ENCODE measurements at regions not wholly inside any gene's neighbourhood (a gene's known extent, or its start where the extent isn't known, plus 50 kb on each side); places are given as distances from the start of the nearest gene placed in this dataset.
A peak's percentile ranks its signal among the peaks of the same experiment; 100 is the strongest.
"Not testable (repeated sequence)": the region's sequence is repeated elsewhere in the genome, so short reads cannot be mapped to it uniquely, and the experiment has no call there.

DNA sequence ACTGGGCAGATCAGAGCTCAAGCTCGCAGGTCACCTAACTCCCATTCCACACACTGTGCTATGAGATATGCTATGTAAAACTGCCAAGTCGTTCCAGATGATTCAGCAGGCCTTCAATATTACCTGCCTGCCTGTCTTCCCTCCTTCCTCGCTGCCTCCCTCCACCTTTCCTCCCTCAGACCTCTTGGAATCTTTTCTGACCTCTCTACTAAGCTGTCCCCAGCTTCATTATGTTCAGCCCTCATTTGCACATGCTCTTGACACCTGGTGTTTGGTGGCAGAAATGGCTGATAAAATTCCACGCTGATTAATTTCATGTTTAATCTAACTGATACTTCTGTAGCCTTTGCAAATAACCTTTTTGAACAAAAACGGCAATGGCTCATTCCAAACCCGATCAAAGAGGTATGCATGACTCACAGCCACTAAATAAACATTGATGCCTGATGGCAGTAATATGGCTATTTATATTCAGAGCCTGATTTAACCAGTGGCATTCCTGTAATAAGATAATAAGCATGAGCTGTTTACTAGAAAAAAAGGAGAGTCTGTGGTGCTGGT is 130.8 kb upstream of the EGLN3 start:
- DNase-seq, result no peak

DNA sequence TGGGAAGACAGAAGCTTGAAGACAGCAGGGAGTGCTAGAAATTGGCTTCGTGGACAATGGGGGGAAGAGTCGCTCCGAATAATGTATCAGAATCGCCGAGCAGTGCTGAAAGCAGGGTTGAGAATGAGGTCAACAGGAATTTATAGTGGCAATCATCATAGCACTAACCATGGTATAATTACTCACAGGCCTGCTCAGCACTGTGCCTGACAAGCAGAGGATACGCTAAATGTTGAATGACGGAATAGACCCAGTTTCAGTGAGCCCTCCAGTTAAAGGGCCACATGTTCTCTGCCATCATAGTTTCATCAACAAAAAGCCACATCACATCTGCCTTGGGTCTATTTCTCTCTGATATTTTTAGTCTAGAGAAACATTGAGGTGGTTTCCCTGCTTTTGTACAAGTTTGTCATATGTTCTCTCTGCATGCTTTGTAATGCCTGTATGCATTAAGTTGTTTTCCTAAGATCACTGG is 130.3 kb upstream of the EGLN3 start:
- no peak for DNase-seq

GRCh38 chr14:34079643-34080042 is 128.8 kb upstream of the EGLN3 start:
- DNase-seq, result not testable (repeated sequence)

DNA sequence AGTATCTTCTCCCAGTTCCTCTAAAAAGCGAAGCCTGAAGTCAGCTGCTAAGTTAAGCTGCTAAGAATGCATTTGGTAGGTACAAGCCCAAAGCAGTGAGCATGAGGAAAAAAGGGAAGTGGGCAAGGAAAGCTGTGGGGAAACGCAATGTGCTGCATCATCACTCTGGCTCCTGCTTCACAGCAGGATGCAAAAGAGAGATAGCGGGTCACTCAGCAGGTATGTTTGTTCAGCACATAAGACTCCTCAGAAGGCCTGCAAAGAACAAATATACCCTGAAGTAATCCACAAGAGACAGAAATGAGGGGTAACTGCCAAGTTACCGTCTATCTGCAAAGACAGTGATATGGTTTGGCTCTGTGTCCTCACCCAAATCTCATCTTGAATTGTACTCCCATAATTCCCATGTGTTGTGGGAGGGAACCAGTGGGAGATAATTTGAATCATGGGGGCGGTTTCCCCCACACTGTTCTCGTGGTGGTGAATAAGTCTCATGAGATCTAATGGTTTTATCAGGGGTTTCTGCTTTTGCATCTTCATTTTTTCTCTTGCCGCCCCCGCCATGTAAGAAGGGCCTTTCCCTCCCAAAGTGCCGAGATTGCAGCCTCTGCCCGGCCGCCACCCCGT is 127.4 kb upstream of the EGLN3 start:
- DNase-seq, result no peak

DNA sequence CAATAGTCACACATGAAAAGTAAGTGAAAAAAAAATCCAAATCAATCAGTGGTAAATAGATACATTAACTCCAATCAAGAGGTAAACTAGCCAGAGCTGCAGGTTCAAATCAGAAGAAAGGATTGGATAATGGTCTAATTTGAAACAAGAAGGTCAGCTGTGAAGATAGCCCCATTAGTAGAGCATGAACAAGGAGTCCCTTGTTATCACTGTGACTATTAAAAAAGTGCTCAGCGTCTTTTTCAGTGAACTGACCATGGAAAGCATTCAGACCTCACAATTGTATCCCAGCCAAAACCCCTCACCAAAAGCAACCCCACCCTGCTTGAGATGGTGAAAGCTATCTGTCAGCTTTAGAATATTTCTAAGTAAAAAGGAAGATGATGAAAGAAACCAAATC is 125.0 kb upstream of the EGLN3 start:
- no peak for DNase-seq

- DNase-seq, result no peak
Observed at GRCh38 chr14:34075042-34075744, 124.3 kb upstream of the EGLN3 start.

GRCh38 chr14:34072921-34073320 is 122.0 kb upstream of the EGLN3 start:
- no peak for DNase-seq

GRCh38 chr14:34072401-34072800 is 121.5 kb upstream of the EGLN3 start:
- no peak for DNase-seq

- DNase-seq, result no peak
Observed at GRCh38 chr14:34070917-34071407, 120.1 kb upstream of the EGLN3 start.

DNA sequence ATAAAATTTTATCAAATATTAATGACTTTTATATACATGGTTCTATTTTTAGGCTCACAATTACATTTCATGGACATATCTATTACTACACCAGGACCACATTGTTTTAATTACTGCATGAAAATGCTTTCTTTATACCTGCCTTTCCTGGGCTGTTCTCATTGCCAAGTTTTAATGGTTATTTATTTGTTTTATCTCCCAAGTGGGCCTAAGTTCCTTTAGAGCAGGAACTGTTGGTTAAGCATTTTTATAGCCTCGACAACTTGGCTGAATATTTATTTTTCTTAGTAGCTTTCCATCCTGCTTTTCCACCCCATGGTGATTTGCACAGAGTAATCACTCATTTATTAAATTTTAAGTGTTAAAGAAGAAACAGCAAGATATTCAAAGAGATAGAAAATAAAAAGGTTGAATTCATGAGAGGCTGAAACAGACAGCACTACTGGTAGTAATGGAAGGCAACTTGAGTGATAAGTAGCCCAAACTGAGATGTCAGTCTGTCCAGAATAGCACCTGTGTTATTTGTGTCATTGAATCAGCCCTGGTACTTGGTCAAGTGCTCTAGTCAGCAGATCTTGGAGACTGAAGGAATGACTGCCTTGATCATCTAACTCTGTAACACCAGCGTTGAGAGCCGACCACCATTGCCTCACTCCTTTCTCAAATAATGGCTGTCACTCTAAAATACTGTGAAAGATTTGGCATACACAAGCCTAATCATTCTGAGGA is 119.1 kb upstream of the EGLN3 start:
- no peak for DNase-seq

- DNase-seq, result no peak
Observed at GRCh38 chr14:34067587-34067986, 116.7 kb upstream of the EGLN3 start.

DNA sequence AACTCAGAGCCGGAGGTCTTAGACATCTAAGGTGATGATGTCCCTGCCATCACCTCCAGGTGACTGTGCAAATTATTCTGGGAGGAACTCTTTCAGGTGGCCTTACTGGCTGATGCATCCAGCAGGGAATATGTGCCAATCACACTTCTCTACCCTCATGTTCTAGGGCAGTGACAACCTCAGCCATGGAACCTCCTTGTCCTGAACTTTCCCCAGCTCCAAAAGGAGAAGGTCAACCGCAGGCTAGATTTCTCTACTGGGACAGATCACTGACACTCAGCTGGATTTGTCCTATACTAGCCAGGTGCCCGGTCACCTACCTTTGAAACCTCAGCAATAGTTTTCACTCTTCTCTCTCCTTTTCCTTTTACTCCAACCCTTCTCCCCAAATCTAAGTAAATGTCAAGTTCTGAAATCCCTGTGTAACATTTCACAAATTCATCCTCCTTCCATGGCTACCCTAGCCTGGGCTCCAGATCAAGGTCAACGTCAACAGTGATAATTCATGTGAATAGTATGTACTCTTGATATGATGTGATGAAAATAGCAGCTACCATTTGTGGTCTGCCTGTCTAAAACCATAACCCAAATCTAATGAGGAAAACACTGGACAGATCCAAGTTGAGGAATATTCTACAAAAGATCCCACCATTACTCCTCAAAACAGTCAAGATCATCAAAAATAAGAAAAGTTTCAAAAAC is 115.0 kb upstream of the EGLN3 start:
- DNase-seq, result no peak

- DNase-seq, result no peak
Observed at GRCh38 chr14:34065236-34065635, 114.4 kb upstream of the EGLN3 start.

DNA sequence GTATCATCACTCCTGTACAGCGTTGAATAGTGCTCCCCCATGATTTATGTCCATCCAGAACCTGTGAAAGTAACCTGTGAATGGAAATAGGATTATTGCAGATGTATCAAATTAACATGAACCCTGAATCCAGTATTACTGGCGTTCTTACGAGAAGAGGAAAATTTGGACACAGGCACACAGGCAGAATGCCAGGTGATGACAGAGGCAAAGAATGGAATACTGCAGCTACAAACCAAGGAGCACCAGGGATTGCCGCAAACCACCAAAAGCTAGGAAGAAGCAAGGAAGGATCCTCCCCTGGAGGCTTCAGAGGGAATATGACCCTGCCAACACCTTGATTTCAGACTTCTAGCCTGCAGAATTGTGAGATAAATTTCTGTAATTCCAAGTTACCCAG is 113.5 kb upstream of the EGLN3 start:
- no peak for DNase-seq

GRCh38 chr14:34063470-34064164 is 112.7 kb upstream of the EGLN3 start:
- no peak for DNase-seq

DNA sequence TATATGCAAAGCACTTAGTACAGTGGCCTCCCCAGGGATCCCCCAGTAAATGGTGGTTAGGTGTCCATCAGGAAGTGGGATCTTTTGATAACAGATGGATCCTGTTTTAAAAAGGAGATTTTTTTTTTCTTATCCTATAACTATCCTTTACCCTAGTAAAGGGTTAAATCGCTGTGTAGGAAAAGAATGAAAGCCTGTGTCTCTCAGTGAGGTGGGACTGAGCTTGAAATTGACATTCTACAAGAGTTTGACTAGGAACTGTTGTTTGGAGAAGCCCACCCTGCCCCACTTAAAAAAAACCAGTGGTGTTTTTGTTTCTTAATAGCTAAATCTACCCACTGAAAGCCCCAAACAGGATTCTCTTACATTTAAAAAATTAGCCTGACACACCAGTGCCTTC is 112.2 kb upstream of the EGLN3 start:
- no peak for DNase-seq

DNA sequence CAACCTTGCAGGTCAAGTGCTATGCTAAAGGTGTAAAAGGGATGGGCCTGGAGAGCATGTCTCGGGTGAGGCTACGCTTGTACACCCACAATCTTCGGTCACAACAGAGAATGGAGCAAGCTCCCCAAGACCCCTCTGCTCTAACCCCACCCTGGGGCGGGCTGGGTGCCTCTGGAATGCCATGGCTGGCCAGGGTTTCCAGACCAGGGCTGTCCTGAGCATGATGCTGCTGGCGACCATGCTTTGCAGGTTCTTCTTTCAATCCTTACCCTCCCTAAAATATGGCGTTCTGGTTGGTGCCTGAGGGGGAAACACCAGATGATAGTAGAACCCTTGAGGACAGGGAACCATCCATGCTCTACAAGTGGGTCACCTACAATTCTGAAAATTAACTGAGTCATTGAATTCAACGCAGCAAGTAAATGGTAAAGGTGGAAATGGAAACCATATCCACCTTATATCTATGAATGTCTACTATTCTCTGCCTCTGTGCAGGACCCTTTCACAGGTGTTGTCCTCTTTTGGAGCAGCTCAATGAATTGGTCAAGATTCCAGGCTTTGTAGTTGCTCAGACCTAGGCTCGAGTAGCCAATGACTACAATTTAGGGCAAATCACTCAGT is 111.6 kb upstream of the EGLN3 start:
- no peak for DNase-seq

- DNase-seq, result no peak
Observed at GRCh38 chr14:34060651-34060999, 109.8 kb upstream of the EGLN3 start.

DNA sequence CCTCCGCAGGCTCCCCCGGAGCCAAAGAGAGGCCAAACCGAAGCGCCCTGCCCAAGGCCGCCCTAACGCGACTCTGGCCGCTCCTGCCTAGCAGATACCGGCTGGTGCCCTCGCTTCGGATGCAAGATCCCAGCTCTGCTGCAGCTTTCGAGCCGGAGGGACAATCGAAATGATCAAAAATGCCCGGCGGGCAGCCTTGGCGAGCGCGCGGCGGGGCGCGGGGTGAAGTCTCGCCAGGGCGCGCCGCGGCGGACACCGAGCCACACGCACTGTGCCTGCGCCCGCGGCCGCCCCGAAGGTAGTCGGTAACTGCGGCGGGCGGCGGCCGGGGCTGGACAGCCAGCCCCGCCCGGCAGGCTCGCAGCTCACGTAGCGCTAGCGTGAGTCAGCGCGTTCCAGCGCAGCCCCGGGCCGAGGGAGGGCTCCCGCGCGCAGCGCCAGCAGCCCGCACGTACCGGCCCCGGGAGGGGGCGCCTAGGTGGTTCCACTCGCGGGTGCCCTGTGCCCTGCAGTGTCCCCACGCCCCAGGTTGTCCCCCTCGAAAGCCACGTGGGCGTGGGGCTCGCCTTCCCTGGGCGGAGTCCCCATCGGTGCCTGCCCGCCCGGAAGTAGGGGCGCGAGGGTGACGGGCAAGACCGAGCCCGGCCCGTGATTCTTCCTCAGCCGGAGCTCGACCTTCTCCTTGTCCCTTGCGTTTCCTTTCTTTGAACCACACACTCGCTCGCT is 109.2 kb upstream of the EGLN3 start:
- DNase-seq, result peak; percentile 83

GRCh38 chr14:34059037-34059924 is 108.4 kb upstream of the EGLN3 start:
- no peak for DNase-seq

Data from activated effector memory CD4-positive, alpha-beta T cell treated with anti-CD3 and anti-CD28 coated beads, Interleukin-2, amount 50 U/mL, for 16 hours (primary cell).